ENCODE measurements at regions not wholly inside any gene's neighbourhood (a gene's known extent, or its start where the extent isn't known, plus 50 kb on each side); places are given as distances from the start of the nearest gene placed in this dataset.

DNA sequence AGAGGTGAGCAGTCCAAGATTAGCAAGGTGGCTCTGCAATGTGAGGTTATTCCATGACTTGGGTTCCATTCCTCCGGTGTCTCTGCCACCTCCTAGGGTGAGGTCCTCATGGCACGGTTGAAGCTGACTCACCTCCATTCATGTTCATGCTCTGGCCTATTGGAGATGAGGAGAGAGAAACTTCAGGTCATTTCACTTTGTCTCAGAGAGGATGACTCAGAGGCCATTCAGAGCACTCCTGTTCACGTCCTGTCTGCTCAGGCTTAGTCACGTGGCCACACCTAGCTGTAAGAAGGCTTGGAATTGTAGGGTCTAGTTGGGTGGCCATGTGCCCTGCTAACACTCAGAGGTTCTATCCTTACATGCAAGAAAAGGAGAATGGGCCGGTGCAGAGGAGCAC is 67.5 kb upstream of the MBOAT2 start:
- Histone ChIP-seq H3K4me1 (ENCODE audit: insufficient read depth, low read length) (peaks cover 32% of the 10 kb centered on the region), H4K20me1 (ENCODE audit: low read length) (no peaks in the 10 kb centered on the region), H3K9me3 (ENCODE audit: low read length) (0 out of 2 replicates have a peak, but pooled peaks cover 6% of the 10 kb centered on the region), H3K4me2 (ENCODE audit: low read length) (peak overlapping the region; percentile 38), H2AFZ (ENCODE audit: low read length) (0 out of 2 replicates have a peak overlapping the region, but pooled peaks have one; percentile 5), H3K9me2 (replicated peaks; ENCODE audit: low read length) (no peaks in the 10 kb centered on the region), H3K4me3 (ENCODE audit: low read length) (no peak overlapping the region), H3K27ac (ENCODE audit: low read length) (peak overlapping the region; percentile 92), H3K27me3 (ENCODE audit: low read length) (no peaks in the 10 kb centered on the region), H3F3A (ENCODE audit: low read length, unreplicated experiment) (no peaks in the 10 kb centered on the region), H3K79me2 (ENCODE audit: low read length) (no peaks in the 10 kb centered on the region), H3K36me3 (ENCODE audit: low read depth, low read length) (no peaks in the 10 kb centered on the region), H3K9ac (ENCODE audit: low read length) (peak overlapping the region; percentile 70)
- ATAC-seq (peak; percentile 94), DNase-seq (peak; percentile 99)
- no TSS peak for BruUV-seq (replicated peaks)
- intact Hi-C loops (cut with micrococcal nuclease), result loop anchor here (1.0 to 5.0 kb wide), 3 partner anchors 41 to 199 kb away; no protein-coding TSS in a partner anchor
- TF ChIP-seq EZH2phosphoT487 (IDR thresholded peaks at IDR 0.05; ENCODE audit: borderline replicate concordance, low read length), result no peak
- TF ChIP-seq EZH2 (IDR thresholded peaks at IDR 0.05; ENCODE audit: low read length, unreplicated experiment), result no peak
- TF ChIP-seq, protein P1, sequence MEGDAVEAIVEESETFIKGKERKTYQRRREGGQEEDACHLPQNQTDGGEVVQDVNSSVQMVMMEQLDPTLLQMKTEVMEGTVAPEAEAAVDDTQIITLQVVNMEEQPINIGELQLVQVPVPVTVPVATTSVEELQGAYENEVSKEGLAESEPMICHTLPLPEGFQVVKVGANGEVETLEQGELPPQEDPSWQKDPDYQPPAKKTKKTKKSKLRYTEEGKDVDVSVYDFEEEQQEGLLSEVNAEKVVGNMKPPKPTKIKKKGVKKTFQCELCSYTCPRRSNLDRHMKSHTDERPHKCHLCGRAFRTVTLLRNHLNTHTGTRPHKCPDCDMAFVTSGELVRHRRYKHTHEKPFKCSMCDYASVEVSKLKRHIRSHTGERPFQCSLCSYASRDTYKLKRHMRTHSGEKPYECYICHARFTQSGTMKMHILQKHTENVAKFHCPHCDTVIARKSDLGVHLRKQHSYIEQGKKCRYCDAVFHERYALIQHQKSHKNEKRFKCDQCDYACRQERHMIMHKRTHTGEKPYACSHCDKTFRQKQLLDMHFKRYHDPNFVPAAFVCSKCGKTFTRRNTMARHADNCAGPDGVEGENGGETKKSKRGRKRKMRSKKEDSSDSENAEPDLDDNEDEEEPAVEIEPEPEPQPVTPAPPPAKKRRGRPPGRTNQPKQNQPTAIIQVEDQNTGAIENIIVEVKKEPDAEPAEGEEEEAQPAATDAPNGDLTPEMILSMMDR (conservative IDR thresholded peaks at IDR 0.05; ENCODE audit: low read depth, low read length), result no peak
- ChIA-PET CTCF (interaction anchor here (0.5 kb wide), 1 partner anchor 67 kb away, joined by 5 read pairs; no protein-coding TSS in a partner anchor), POLR2A (ENCODE audit: unreplicated experiment) (interaction anchor here (0.6 to 1.0 kb wide), 2 partner anchors 66 to 68 kb away, joined by 3 to 4 read pairs; partner anchors contain the start of gene MBOAT2)

DNA sequence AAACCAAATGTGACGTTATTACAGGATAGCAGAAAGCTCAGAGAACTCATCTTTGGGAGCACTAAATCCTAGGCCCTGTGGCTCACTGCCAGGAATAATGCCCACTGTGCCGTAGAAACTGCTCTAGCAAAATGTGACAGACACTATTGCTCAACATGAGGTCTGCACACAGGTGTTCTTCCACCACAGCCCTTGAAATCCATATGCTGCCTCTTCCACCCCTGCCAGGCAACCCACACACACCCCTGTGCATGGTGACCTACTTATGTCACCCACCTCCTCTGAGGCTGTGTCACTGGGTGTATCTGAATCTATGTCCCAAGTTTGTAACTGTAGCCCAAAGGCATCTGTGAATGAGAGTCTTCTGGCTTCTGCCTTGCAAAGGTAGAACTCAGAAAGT is 66.1 kb upstream of the MBOAT2 start:
- Histone ChIP-seq H3K9me3 (ENCODE audit: low read length) (0 out of 2 replicates have a peak, but pooled peaks cover 16% of the 10 kb centered on the region), H3K9ac (ENCODE audit: low read length) (no peak overlapping the region), H3K4me2 (ENCODE audit: low read length) (no peak overlapping the region), H3K27me3 (ENCODE audit: low read length) (no peaks in the 10 kb centered on the region), H3K27ac (ENCODE audit: low read length) (peak overlapping the region; percentile 92; the same call in 1 of the 2 replicates), H3K79me2 (ENCODE audit: low read length) (no peaks in the 10 kb centered on the region), H3K4me3 (ENCODE audit: low read length) (no peak overlapping the region), H3F3A (ENCODE audit: low read length, unreplicated experiment) (no peaks in the 10 kb centered on the region), H3K4me1 (ENCODE audit: insufficient read depth, low read length) (peaks cover 29% of the 10 kb centered on the region), H2AFZ (ENCODE audit: low read length) (no peak overlapping the region), H3K9me2 (replicated peaks; ENCODE audit: low read length) (no peaks in the 10 kb centered on the region), H4K20me1 (ENCODE audit: low read length) (no peaks in the 10 kb centered on the region), H3K36me3 (ENCODE audit: low read depth, low read length) (0 out of 2 replicates have a peak, but pooled peaks cover 4% of the 10 kb centered on the region)
- BruUV-seq (replicated peaks), result no TSS peak
- intact Hi-C loops (cut with micrococcal nuclease), result no loop called here
- ATAC-seq (no peak), DNase-seq (no peak)
- ChIA-PET POLR2A (ENCODE audit: unreplicated experiment) (no interaction called here), CTCF (no interaction called here)
- TF ChIP-seq EZH2phosphoT487 (IDR thresholded peaks at IDR 0.05; ENCODE audit: borderline replicate concordance, low read length) (no peak), EZH2 (IDR thresholded peaks at IDR 0.05; ENCODE audit: low read length, unreplicated experiment) (no peak)
- TF ChIP-seq, protein P1 (conservative IDR thresholded peaks at IDR 0.05; ENCODE audit: low read depth, low read length), result no peak

DNA sequence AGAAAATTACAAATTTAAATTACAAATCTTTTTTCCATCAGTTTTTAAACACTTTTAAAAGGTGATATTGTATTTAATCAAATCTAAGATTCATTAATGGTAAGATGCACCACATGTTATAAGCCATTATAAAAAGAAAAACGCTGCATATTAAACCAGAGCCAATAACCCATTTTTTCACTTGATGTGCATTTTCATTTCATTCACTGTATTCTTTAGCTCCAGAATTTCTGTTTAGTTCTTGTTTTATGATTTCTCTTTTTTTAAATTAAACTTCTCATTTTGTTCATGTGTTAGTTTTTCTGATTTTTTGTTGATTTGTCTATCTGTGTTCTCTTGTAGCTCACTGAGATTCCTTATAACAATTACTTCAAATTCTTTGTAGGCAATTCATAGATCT is 62.4 kb upstream of the MBOAT2 start:
- Histone ChIP-seq H2AFZ (ENCODE audit: low read length) (no peak overlapping the region), H3K4me2 (ENCODE audit: low read length) (no peak overlapping the region), H3K79me2 (ENCODE audit: low read length) (no peaks in the 10 kb centered on the region), H3F3A (ENCODE audit: low read length, unreplicated experiment) (no peaks in the 10 kb centered on the region), H3K27me3 (ENCODE audit: low read length) (no peaks in the 10 kb centered on the region), H3K9me3 (ENCODE audit: low read length) (0 out of 2 replicates have a peak, but pooled peaks cover 16% of the 10 kb centered on the region), H4K20me1 (ENCODE audit: low read length) (no peaks in the 10 kb centered on the region), H3K4me1 (ENCODE audit: insufficient read depth, low read length) (peaks cover 10% of the 10 kb centered on the region), H3K9me2 (replicated peaks; ENCODE audit: low read length) (no peaks in the 10 kb centered on the region), H3K9ac (ENCODE audit: low read length) (no peak overlapping the region), H3K4me3 (ENCODE audit: low read length) (no peak overlapping the region), H3K27ac (ENCODE audit: low read length) (no peak overlapping the region), H3K36me3 (ENCODE audit: low read depth, low read length) (0 out of 2 replicates have a peak, but pooled peaks cover 4% of the 10 kb centered on the region)
- ChIA-PET CTCF (no interaction called here), POLR2A (ENCODE audit: unreplicated experiment) (no interaction called here)
- ATAC-seq, result no peak
- no peak for DNase-seq
- no TSS peak for BruUV-seq (replicated peaks)
- intact Hi-C loops (cut with micrococcal nuclease), result no loop called here
- TF ChIP-seq, protein P1 (conservative IDR thresholded peaks at IDR 0.05; ENCODE audit: low read depth, low read length), result no peak
- TF ChIP-seq EZH2 (IDR thresholded peaks at IDR 0.05; ENCODE audit: low read length, unreplicated experiment) (no peak), EZH2phosphoT487 (IDR thresholded peaks at IDR 0.05; ENCODE audit: borderline replicate concordance, low read length) (no peak)

Data from PC-3 (cell line).